SK-N-SH treated with all-trans-retinoic acid at 6 μM for 48 hours (cell line): ENCODE measurements at regions not wholly inside any gene's neighbourhood (a gene's known extent, or its start where the extent isn't known, plus 50 kb on each side); places are given as distances from the start of the nearest gene placed in this dataset.
"Not testable (repeated sequence)": the region's sequence is repeated elsewhere in the genome, so short reads cannot be mapped to it uniquely, and the experiment has no call there.

Source experiments
- ATAC-seq: fragments of 200-7000 bp; cut with Tn5 transposase; 3 replicates; pipeline ENCODE4 v1.9.1; 2020; ENCODE audit warnings: mild to moderate bottlenecking, moderate library complexity
- ESRRG ChIP-seq: fragments of 250-450 bp; sonication (Bioruptor Pico); IDR thresholded peaks from 2 replicates; pipeline ENCODE4 v1.6.1; 2021; ENCODE audit warnings: mild to moderate bottlenecking
- GLIS3 ChIP-seq: fragments of 250-450 bp; sonication (Bioruptor Pico); IDR thresholded peaks from 2 replicates; pipeline ENCODE4 v1.5.0; 2020; ENCODE audit warnings: mild to moderate bottlenecking, moderate library complexity
- ISL1 ChIP-seq: fragments of 250-450 bp; sonication (Bioruptor Pico); IDR thresholded peaks from 2 replicates; pipeline ENCODE4 v2.1.2; 2022; ENCODE audit warnings: mild to moderate bottlenecking, moderate library complexity
- OSR1 ChIP-seq: fragments of 250-450 bp; sonication (Bioruptor Pico); IDR thresholded peaks from 2 replicates; pipeline ENCODE4 v1.8.0; 2022; ENCODE audit warnings: moderate library complexity, mild to moderate bottlenecking, inconsistent platforms
- PATZ1 ChIP-seq: fragments of 250-450 bp; sonication (Bioruptor Pico); IDR thresholded peaks from 2 replicates; pipeline ENCODE4 v1.8.0; 2020; ENCODE audit warnings: mild to moderate bottlenecking, moderate library complexity, borderline replicate concordance
- SNAI2 ChIP-seq: fragments of 250-450 bp; sonication (Bioruptor Pico); IDR thresholded peaks from 2 replicates; pipeline ENCODE4 v1.5.0; 2020; ENCODE audit warnings: mild to moderate bottlenecking, moderate library complexity
- TCF4 ChIP-seq: fragments of 250-450 bp; sonication (Bioruptor Pico); IDR thresholded peaks from 2 replicates; pipeline ENCODE4 v1.8.0; 2021; ENCODE audit warnings: mild to moderate bottlenecking, moderate library complexity, borderline replicate concordance
- TOX ChIP-seq: fragments of 250-450 bp; sonication (Bioruptor Pico); IDR thresholded peaks from 2 replicates; pipeline ENCODE4 v1.8.0; 2021; ENCODE audit warnings: mild to moderate bottlenecking, moderate library complexity, borderline replicate concordance
- TSHZ2 ChIP-seq: fragments of 250-450 bp; sonication (Bioruptor Pico); IDR thresholded peaks from 2 replicates; pipeline ENCODE4 v1.5.0; 2020; ENCODE audit warnings: mild to moderate bottlenecking, moderate library complexity
- ZC3H10 ChIP-seq: fragments of 250-450 bp; sonication (Bioruptor Pico); IDR thresholded peaks from 2 replicates; pipeline ENCODE4 v1.5.1; 2021; ENCODE audit warnings: mild to moderate bottlenecking, moderate library complexity
- ZFP3 ChIP-seq: fragments of 250-450 bp; sonication (Bioruptor Pico); IDR thresholded peaks from 2 replicates; pipeline ENCODE4 v1.5.0; 2020; ENCODE audit warnings: mild to moderate bottlenecking, moderate library complexity
- ZFP30 ChIP-seq: fragments of 450-650 bp; formaldehyde crosslinking; IDR thresholded peaks from 2 replicates; pipeline ENCODE4 v1.5.0; 2022; ENCODE audit warnings: mild to moderate bottlenecking, moderate library complexity
- ZNF565 ChIP-seq: fragments of 450-650 bp; formaldehyde crosslinking; conservative IDR thresholded peaks from 2 replicates; pipeline ENCODE4 v1.5.0; 2020; ENCODE audit warnings: low read depth, mild to moderate bottlenecking, moderate library complexity
- ZNF70 ChIP-seq: fragments of 450-650 bp; formaldehyde crosslinking; IDR thresholded peaks from 2 replicates; pipeline ENCODE4 v1.5.0; 2020; ENCODE audit warnings: mild to moderate bottlenecking, moderate library complexity
- TF ChIP-seq, protein P1 (sequence below): fragments of 250-450 bp; sonication (Bioruptor Pico); IDR thresholded peaks from 2 replicates; pipeline ENCODE4 v1.5.1; 2020; ENCODE audit warnings: low read depth, mild to moderate bottlenecking, moderate library complexity
- TF ChIP-seq, protein P2 (sequence below): fragments of 250-450 bp; sonication (Bioruptor Pico); IDR thresholded peaks from 2 replicates; pipeline ENCODE4 v1.5.1; 2021; ENCODE audit warnings: mild to moderate bottlenecking, moderate library complexity
- TF ChIP-seq, protein P3 (sequence below): fragments of 250-450 bp; sonication (Bioruptor Pico); IDR thresholded peaks from 2 replicates; pipeline ENCODE4 v1.8.0; 2021; ENCODE audit warnings: low read depth, mild to moderate bottlenecking, moderate library complexity, borderline replicate concordance

- no peak for ATAC-seq
- TF ChIP-seq ZFP30 (CRISPR knock-in tag) (no peak), TSHZ2 (CRISPR knock-in tag) (no peak), ZNF70 (CRISPR knock-in tag) (no peak), OSR1 (no peak), ESRRG (no peak)
- TF ChIP-seq, protein P1, sequence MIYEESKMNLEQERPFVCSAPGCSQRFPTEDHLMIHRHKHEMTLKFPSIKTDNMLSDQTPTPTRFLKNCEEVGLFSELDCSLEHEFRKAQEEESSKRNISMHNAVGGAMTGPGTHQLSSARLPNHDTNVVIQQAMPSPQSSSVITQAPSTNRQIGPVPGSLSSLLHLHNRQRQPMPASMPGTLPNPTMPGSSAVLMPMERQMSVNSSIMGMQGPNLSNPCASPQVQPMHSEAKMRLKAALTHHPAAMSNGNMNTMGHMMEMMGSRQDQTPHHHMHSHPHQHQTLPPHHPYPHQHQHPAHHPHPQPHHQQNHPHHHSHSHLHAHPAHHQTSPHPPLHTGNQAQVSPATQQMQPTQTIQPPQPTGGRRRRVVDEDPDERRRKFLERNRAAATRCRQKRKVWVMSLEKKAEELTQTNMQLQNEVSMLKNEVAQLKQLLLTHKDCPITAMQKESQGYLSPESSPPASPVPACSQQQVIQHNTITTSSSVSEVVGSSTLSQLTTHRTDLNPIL (CRISPR knock-in tag) = no peak
- TF ChIP-seq, protein P2, sequence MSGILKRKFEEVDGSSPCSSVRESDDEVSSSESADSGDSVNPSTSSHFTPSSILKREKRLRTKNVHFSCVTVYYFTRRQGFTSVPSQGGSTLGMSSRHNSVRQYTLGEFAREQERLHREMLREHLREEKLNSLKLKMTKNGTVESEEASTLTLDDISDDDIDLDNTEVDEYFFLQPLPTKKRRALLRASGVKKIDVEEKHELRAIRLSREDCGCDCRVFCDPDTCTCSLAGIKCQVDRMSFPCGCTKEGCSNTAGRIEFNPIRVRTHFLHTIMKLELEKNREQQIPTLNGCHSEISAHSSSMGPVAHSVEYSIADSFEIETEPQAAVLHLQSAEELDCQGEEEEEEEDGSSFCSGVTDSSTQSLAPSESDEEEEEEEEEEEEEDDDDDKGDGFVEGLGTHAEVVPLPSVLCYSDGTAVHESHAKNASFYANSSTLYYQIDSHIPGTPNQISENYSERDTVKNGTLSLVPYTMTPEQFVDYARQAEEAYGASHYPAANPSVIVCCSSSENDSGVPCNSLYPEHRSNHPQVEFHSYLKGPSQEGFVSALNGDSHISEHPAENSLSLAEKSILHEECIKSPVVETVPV (CRISPR knock-in tag) = no peak
Measured at GRCh38 chr6:16894301-16894700, 133.0 kb upstream of the ATXN1 start.

DNA sequence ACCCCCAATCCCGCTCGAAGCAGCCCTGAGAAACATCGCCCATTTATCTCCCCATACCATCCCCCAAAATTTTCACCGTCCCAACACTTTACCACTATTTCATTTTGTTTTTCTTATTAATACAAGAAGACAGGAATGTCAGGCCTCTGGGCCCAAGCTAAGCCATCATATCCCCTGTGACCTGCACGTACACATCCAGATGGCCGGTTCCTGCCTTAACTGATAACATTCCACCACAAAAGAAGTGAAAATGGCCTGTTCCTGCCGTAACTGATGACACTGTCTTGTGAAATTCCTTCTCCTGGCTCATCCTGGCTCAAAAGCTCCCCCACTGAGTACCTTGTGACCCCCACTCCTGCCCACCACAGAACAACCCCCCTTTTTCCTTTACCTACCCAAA is 129.8 kb upstream of the ATXN1 start:
- not testable (repeated sequence) for ATAC-seq

DNA sequence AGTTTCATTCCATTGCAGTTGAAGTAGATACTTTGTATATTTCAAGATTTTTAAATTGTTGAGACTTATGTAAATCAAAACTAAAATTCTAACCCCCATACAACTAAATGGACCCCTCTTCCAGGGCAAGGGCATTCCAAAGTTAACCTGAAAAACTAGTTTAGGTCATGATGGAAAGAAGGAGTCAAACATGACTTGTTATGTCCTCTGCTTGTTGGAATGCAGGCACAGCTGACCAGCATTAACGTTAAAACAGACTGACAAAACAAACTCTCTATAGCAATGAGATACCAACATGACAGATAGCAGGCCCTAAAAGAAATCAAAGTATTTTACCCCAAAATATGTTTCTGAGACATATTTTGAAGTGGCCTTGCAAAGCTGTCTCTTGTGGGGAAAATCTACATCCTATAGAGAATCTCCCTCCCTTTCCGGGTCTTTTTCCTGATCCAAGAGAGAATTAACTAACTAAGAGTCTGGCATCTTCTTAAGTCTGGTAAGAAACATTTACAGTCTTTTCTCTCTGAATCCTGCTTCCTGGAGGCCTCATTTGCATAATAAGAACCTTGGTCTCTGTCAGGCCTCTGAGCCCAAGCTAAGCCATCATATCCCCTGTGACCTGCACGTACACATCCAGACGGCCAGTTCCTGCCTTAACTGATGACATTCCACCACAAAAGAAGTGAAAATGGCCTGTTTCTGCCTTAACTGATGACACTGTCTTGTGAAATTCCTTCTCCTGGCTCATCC is 124.3 kb upstream of the ATXN1 start:
- TF ChIP-seq TOX (CRISPR knock-in tag) (no peak), ISL1 (CRISPR knock-in tag) (no peak), TCF4 (CRISPR knock-in tag) (no peak), ZC3H10 (CRISPR knock-in tag) (no peak), ZNF565 (no peak), ESRRG (no peak), GLIS3 (CRISPR knock-in tag) (no peak), SNAI2 (CRISPR knock-in tag) (no peak), ZFP3 (CRISPR knock-in tag) (no peak), PATZ1 (CRISPR knock-in tag) (no peak)
- TF ChIP-seq, protein P1 (CRISPR knock-in tag) = no peak
- TF ChIP-seq, protein P2 (CRISPR knock-in tag) = no peak
- TF ChIP-seq, protein P3, sequence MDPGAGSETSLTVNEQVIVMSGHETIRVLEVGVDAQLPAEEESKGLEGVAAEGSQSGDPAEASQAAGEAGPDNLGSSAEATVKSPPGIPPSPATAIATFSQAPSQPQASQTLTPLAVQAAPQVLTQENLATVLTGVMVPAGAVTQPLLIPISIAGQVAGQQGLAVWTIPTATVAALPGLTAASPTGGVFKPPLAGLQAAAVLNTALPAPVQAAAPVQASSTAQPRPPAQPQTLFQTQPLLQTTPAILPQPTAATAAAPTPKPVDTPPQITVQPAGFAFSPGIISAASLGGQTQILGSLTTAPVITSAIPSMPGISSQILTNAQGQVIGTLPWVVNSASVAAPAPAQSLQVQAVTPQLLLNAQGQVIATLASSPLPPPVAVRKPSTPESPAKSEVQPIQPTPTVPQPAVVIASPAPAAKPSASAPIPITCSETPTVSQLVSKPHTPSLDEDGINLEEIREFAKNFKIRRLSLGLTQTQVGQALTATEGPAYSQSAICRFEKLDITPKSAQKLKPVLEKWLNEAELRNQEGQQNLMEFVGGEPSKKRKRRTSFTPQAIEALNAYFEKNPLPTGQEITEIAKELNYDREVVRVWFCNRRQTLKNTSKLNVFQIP (CRISPR knock-in tag) = no peak
- ATAC-seq = no peak
